Brain pericyte (primary cell): ENCODE measurements at regions not wholly inside any gene's neighbourhood (a gene's known extent, or its start where the extent isn't known, plus 50 kb on each side); places are given as distances from the start of the nearest gene placed in this dataset.
A peak's percentile ranks its signal among the peaks of the same experiment; 100 is the strongest.
"Not testable (repeated sequence)": the region's sequence is repeated elsewhere in the genome, so short reads cannot be mapped to it uniquely, and the experiment has no call there.

Experiments
- DNase-seq: peaks from one replicate; pipeline ENCODE4 v3.0.0-alpha.2; 2012; ENCODE audit warnings: low read depth, low spot score

GRCh38 chr9:115665519-115665918, 488.1 kb upstream of the PAPPA start:
- DNase-seq: no peak

DNA sequence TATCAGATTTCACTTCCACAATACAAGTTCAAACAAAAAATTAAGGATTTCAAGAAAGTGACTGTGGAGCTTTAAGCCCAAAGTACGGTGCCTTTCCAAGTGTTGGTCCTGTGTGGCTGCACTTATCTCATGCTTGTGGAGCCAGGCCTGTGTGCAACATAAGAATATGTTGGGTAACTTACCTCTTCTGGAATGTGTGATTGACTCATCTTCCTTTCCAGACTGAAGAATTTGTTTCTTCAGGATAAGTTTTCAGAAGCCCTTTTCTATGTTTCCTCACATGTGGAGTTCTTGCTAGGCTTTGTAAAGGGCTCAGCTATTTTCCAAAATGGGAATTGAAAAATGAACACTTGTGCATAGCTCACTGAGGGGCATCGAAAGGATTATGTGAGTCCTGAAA, 485.1 kb upstream of the PAPPA start:
- no peak for DNase-seq

GRCh38 chr9:115671236-115671962, 482.2 kb upstream of the PAPPA start:
- DNase-seq: no peak

DNA sequence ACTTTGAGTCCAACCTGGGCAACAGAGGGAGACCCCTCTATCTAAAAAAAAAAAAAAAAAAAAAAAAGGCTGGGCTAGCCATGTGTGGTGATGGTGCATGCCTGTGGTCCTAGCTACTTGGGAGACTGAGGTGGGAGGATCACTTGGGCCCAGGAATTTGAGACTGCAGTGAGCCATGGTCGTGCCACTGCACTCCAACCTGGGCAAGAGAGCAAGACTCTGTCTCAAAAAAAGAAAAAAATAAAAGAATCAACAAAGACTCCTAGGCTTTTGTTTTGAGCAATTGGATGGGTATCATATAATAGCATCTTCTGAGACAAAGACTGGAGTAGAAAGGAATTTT, 481.7 kb upstream of the PAPPA start:
- no peak for DNase-seq

GRCh38 chr9:115672477-115673316, 480.9 kb upstream of the PAPPA start:
- peak; percentile 65 for DNase-seq

- DNase-seq: no peak
These were observed 480.0 kb upstream of the PAPPA start for GRCh38 chr9:115673599-115673998.

- no peak for DNase-seq
These were observed 479.5 kb upstream of the PAPPA start for GRCh38 chr9:115674091-115674490.

- DNase-seq: no peak
These were observed 477.8 kb upstream of the PAPPA start for GRCh38 chr9:115675834-115676233.

- DNase-seq: no peak
These were observed 473.4 kb upstream of the PAPPA start for GRCh38 chr9:115680231-115680630.

GRCh38 chr9:115681585-115681984, 472.0 kb upstream of the PAPPA start:
- DNase-seq: no peak

DNA sequence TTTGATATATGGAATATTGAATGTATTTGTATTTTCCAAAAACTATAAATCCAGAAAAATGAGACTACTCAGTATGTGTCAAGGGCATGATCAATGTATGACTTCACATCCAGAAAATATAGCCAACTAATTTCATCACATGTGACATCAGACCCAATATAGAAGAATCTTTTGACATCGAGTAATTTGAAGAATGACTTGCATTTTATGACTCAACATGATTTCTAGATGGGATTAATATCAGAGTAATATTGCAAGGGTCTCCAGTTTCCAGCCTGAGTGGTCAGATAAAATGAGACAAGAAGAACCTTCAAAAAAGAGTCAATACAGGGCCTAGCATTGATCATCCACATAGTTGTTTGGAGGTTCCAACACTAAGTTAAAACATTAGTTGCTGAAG, 467.5 kb upstream of the PAPPA start:
- DNase-seq: no peak

DNA sequence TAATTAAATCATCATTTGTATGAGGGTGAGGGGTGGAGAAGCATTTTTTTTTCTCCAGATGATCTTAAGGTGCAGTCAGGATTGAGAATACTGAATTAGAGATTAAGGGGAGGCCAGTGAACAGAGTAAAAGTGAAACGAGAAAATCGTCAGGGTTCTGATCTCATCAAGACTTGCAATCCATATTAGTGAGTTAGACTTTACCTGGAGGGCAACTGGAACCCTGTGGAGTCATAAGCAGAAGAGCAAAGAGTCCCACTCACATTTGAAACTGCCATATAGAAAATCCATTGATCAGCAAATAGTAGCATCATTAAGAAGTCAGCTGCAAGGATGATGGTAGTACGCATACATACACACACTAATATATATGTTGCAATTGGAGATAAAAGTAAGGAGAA, 466.2 kb upstream of the PAPPA start:
- no peak for DNase-seq

DNA sequence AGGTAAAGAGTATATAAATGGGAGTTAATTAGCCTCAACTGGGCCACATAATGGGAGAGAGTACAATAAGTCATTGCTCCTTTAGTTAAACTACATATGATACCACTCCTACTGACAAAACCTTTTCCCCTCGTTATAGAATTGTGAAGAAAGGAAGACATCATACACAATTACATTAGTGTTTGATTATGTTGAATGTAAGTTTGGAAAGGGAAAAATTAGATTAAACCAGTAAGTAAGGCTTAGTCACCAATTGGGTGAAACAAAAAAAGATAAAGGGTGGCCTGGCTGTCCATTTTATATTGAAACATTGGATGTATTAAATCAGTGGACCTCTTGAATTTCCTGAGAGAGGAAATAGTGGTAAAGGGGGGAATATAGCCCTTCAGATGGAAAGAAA, 464.3 kb upstream of the PAPPA start:
- DNase-seq: no peak

- peak; percentile 54 for DNase-seq
These were observed 462.6 kb upstream of the PAPPA start for GRCh38 chr9:115690786-115691496.

DNA sequence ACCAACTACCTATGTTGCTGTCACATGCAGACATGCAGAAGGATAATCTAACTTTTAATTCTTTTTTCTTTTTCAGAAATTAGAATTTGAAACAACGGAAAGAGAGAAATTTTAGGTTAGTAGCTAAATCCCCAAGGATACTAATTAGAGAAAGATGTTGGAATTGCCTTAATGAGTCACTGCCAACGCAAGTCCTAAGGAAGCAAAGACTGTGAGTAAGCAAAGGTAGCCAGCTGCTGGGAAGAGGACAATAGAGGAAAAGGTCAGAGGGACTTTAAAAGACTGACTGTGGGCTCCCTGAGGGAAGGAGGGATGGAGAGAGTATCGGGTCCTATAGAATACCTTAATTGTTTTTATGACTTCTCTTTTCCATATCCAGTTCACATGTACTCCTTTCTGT, 461.9 kb upstream of the PAPPA start:
- DNase-seq: no peak

DNA sequence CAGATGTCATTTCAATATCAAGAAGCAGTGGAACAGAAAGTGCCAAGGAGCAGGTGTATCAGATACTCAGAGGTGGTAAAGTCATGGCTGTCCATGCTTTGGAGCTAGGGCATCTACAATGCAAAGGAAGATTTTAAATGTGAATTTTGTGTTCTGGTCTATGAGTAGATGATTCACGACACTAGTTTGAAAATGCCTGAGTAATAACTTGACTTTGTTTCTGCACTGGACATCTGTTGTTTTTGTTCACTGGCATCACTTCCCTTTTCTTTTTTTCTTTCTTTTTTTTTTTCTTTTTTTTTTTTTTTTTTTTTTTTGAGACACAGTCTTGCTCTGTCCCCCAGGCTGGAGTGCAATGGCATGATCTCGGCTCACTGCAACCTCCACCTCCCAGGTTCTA, 460.7 kb upstream of the PAPPA start:
- DNase-seq: not testable (repeated sequence)

- DNase-seq: peak; percentile 18
These were observed 459.6 kb upstream of the PAPPA start for GRCh38 chr9:115694014-115694413.

GRCh38 chr9:115694991-115695390, 458.6 kb upstream of the PAPPA start:
- no peak for DNase-seq

DNA sequence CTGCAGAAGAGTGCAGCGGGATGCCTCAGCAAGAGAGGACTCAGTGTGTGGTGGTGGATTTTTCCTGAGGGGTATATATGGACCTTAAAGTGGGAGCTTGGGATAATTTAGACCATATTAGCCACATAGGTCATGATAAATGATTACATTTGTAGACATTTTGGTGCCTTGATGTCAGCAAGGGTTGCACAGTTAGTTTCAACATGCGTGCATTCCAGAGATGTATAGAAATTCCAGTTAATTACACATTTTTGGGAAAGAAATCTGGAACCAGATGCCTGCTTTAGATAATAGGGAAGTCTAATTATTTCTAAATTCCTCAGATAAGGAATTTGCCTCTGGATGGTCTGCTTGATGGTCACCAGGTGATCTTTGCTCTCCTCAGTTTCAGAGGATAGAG, 440.6 kb upstream of the PAPPA start:
- no peak for DNase-seq

DNA sequence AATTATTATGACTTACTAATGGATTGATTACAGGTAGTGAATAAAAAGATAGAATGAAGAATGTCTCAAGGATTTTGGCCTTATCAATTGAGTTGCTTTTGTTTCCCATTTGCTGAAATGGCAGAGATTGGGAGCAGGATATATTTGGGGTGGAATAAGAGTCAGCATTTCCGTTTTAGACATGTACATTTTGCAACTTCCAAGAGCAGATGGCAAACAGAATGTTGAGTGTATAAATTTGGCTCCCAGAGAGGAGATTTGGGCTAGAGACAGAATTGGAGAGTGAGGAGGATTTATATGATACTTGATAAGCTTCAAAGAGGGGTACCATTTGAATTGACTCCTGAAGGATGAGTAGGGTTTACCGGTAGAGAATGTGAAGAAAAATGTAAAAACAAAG, 437.9 kb upstream of the PAPPA start:
- DNase-seq: no peak

- DNase-seq: no peak
These were observed 436.3 kb upstream of the PAPPA start for GRCh38 chr9:115717298-115717697.

- no peak for DNase-seq
These were observed 435.8 kb upstream of the PAPPA start for GRCh38 chr9:115717711-115718173.
